Hepatocyte (in vitro differentiated cells): ENCODE measurements at regions not wholly inside any gene's neighbourhood (a gene's known extent, or its start where the extent isn't known, plus 50 kb on each side); places are given as distances from the start of the nearest gene placed in this dataset.
"Not testable (repeated sequence)": the region's sequence is repeated elsewhere in the genome, so short reads cannot be mapped to it uniquely, and the experiment has no call there.

Source experiments
- CTCF ChIP-seq: fragments of 200-600 bp; sonication (generic); IDR thresholded peaks from 2 replicates; pipeline ENCODE4 v1.5.1; 2016; ENCODE audit warnings: antibody characterized with exemption, mild to moderate bottlenecking; ENCODE audit not compliant: poor library complexity
- EZH2 ChIP-seq: fragments of 200-600 bp; sonication (generic); IDR thresholded peaks from 2 replicates; pipeline ENCODE4 v1.6.1; 2016; ENCODE audit warnings: antibody characterized with exemption, mild to moderate bottlenecking, borderline replicate concordance
- EZH2phosphoT487 ChIP-seq: fragments of 200-600 bp; sonication (generic); IDR thresholded peaks from one replicate; pipeline ENCODE4 v1.6.1; 2018; ENCODE audit warnings: antibody characterized with exemption, mild to moderate bottlenecking, low read depth, moderate library complexity; ENCODE audit not compliant: unreplicated experiment, severe bottlenecking

GRCh38 chr16:16625140-16625539 is 246.2 kb downstream of the NPIPA7 start:
- TF ChIP-seq EZH2, CTCF, EZH2phosphoT487: not testable (repeated sequence)
